ENCODE measurements at regions not wholly inside any gene's neighbourhood (a gene's known extent, or its start where the extent isn't known, plus 50 kb on each side); places are given as distances from the start of the nearest gene placed in this dataset.

DNA sequence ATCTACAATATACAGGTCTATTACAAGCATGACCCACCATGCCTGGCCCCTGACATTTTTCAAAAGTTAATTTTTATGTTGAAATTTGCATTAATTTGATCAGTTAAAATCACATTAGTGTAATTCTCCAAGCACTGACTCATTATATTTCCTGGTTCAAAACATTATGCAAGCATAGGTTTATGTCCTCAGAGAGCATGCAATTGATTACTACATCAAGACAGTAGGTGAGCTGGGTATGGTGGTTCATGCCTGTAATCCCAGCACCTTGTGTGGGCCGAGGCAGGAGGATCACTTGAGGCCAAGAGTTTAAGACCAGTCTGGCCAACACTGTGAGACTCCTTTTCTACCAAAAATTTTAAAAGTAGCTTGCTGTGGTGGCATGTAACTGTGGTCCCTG, 248.8 kb upstream of the KLHL1 start:
- Histone ChIP-seq H3K4me3 (ENCODE audit: low read length) (no peak overlapping the region), H3K79me2 (replicated peaks; ENCODE audit: insufficient read depth, low read length) (no peaks in the 10 kb centered on the region), H3K9ac (ENCODE audit: low read length) (no peak overlapping the region), H3K27me3 (ENCODE audit: insufficient read depth, low read depth, low read length) (no peaks in the 10 kb centered on the region), H3K36me3 (ENCODE audit: insufficient read depth, low read length) (no peaks in the 10 kb centered on the region), H3K9me3 (ENCODE audit: low read length) (no peaks in the 10 kb centered on the region), H3K9me2 (ENCODE audit: insufficient read depth, low read length) (no peaks in the 10 kb centered on the region), H3K4me2 (ENCODE audit: low read length) (no peak overlapping the region), H2AFZ (ENCODE audit: low read depth, low read length) (no peak overlapping the region), H3F3A (ENCODE audit: insufficient read depth, low read length, poor library complexity, severe bottlenecking) (peaks cover 2% of the 10 kb centered on the region), H3K27ac (ENCODE audit: low read length) (no peak overlapping the region), H4K20me1 (ENCODE audit: insufficient read depth) (no peaks in the 10 kb centered on the region)
- TF ChIP-seq, protein P1, sequence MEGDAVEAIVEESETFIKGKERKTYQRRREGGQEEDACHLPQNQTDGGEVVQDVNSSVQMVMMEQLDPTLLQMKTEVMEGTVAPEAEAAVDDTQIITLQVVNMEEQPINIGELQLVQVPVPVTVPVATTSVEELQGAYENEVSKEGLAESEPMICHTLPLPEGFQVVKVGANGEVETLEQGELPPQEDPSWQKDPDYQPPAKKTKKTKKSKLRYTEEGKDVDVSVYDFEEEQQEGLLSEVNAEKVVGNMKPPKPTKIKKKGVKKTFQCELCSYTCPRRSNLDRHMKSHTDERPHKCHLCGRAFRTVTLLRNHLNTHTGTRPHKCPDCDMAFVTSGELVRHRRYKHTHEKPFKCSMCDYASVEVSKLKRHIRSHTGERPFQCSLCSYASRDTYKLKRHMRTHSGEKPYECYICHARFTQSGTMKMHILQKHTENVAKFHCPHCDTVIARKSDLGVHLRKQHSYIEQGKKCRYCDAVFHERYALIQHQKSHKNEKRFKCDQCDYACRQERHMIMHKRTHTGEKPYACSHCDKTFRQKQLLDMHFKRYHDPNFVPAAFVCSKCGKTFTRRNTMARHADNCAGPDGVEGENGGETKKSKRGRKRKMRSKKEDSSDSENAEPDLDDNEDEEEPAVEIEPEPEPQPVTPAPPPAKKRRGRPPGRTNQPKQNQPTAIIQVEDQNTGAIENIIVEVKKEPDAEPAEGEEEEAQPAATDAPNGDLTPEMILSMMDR (IDR thresholded peaks at IDR 0.05; ENCODE audit: poor library complexity, severe bottlenecking) = no peak
- no peak for TF ChIP-seq TAF1 (IDR thresholded peaks at IDR 0.05; ENCODE audit: low read depth)
- no peak for TF ChIP-seq EP300 (conservative IDR thresholded peaks at IDR 0.05; ENCODE audit: poor library complexity, severe bottlenecking)
- TF ChIP-seq RAD21 (conservative IDR thresholded peaks at IDR 0.05) = no peak
- no peak for TF ChIP-seq POLR2AphosphoS5 (IDR thresholded peaks at IDR 0.05)
- no peak for TF ChIP-seq EZH2 (IDR thresholded peaks at IDR 0.05; ENCODE audit: borderline replicate concordance, insufficient read depth, low read length, poor library complexity, severe bottlenecking)
- no peak for TF ChIP-seq MXI1 (conservative IDR thresholded peaks at IDR 0.05; ENCODE audit: poor library complexity, severe bottlenecking)
- TF ChIP-seq, protein P2, sequence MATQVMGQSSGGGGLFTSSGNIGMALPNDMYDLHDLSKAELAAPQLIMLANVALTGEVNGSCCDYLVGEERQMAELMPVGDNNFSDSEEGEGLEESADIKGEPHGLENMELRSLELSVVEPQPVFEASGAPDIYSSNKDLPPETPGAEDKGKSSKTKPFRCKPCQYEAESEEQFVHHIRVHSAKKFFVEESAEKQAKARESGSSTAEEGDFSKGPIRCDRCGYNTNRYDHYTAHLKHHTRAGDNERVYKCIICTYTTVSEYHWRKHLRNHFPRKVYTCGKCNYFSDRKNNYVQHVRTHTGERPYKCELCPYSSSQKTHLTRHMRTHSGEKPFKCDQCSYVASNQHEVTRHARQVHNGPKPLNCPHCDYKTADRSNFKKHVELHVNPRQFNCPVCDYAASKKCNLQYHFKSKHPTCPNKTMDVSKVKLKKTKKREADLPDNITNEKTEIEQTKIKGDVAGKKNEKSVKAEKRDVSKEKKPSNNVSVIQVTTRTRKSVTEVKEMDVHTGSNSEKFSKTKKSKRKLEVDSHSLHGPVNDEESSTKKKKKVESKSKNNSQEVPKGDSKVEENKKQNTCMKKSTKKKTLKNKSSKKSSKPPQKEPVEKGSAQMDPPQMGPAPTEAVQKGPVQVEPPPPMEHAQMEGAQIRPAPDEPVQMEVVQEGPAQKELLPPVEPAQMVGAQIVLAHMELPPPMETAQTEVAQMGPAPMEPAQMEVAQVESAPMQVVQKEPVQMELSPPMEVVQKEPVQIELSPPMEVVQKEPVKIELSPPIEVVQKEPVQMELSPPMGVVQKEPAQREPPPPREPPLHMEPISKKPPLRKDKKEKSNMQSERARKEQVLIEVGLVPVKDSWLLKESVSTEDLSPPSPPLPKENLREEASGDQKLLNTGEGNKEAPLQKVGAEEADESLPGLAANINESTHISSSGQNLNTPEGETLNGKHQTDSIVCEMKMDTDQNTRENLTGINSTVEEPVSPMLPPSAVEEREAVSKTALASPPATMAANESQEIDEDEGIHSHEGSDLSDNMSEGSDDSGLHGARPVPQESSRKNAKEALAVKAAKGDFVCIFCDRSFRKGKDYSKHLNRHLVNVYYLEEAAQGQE (IDR thresholded peaks at IDR 0.05; ENCODE audit: borderline replicate concordance) = no peak
- TF ChIP-seq SMC3 (conservative IDR thresholded peaks at IDR 0.05; ENCODE audit: poor library complexity) = no peak

DNA sequence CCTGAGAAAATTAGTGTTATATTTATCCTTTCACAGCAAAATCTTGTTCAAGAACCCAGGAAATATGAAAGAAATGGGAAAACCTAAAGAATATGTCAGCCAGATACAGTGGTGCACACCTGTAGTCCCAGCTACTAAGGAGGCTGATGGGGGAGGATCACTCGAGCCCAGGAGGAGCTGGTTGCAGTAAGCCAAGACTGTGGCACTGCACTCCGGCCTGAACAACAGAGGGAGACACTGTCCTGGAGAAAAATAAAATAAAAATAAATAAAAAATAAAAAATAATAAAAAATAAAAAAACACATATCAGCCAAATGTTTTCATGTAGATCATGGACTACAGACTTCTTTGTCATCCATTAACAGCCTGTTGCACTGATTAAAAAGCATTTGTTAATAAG, 244.8 kb upstream of the KLHL1 start:
- no peaks in the 10 kb centered on the region for H3K79me2 ChIP-seq (replicated peaks; ENCODE audit: insufficient read depth, low read length)
- H3K9me3 ChIP-seq (ENCODE audit: low read length) = no peaks in the 10 kb centered on the region
- no peaks in the 10 kb centered on the region for H3K27me3 ChIP-seq (ENCODE audit: insufficient read depth, low read depth, low read length)
- no peaks in the 10 kb centered on the region for H3F3A ChIP-seq (ENCODE audit: insufficient read depth, low read length, poor library complexity, severe bottlenecking)
- H3K9me2 ChIP-seq (ENCODE audit: insufficient read depth, low read length) = no peaks in the 10 kb centered on the region
- no peak overlapping the region for H3K9ac ChIP-seq (ENCODE audit: low read length)
- H3K27ac ChIP-seq (ENCODE audit: low read length) = no peak overlapping the region
- no peak for TF ChIP-seq RAD21 (conservative IDR thresholded peaks at IDR 0.05)
- no peak for TF ChIP-seq POLR2AphosphoS5 (IDR thresholded peaks at IDR 0.05)
- no peak for TF ChIP-seq EP300 (conservative IDR thresholded peaks at IDR 0.05; ENCODE audit: poor library complexity, severe bottlenecking)
- TF ChIP-seq MXI1 (conservative IDR thresholded peaks at IDR 0.05; ENCODE audit: poor library complexity, severe bottlenecking) = no peak
- TF ChIP-seq SMC3 (conservative IDR thresholded peaks at IDR 0.05; ENCODE audit: poor library complexity) = no peak
- TF ChIP-seq, protein P2 (IDR thresholded peaks at IDR 0.05; ENCODE audit: borderline replicate concordance) = no peak
- no peak for TF ChIP-seq EZH2 (IDR thresholded peaks at IDR 0.05; ENCODE audit: borderline replicate concordance, insufficient read depth, low read length, poor library complexity, severe bottlenecking)
- TF ChIP-seq, protein P1 (IDR thresholded peaks at IDR 0.05; ENCODE audit: poor library complexity, severe bottlenecking) = no peak
- no peak for TF ChIP-seq TAF1 (IDR thresholded peaks at IDR 0.05; ENCODE audit: low read depth)
- H4K20me1 ChIP-seq (ENCODE audit: insufficient read depth) = no peaks in the 10 kb centered on the region
- H3K36me3 ChIP-seq (ENCODE audit: insufficient read depth, low read length) = no peaks in the 10 kb centered on the region
- H3K4me2 ChIP-seq (ENCODE audit: low read length) = no peak overlapping the region
- no peak overlapping the region for H3K4me3 ChIP-seq (ENCODE audit: low read length)
- no peak overlapping the region for H2AFZ ChIP-seq (ENCODE audit: low read depth, low read length)

Measured in neural cell (in vitro differentiated cells).